Immature natural killer cell (primary cell): ENCODE measurements at regions not wholly inside any gene's neighbourhood (a gene's known extent, or its start where the extent isn't known, plus 50 kb on each side); places are given as distances from the start of the nearest gene placed in this dataset.

Experiments
- DNase-seq, 3 donors: peaks; one replicate each; pipeline ENCODE4 v3.0.0; 2022; ENCODE audit warnings: mixed read lengths in 1 of 3
- H3K27ac Mint-ChIP-seq, 6 donors: one replicate each; pipeline ENCODE4 v1.8.0; 2020; ENCODE audit warnings: mixed read lengths in 6 of 6, mild to moderate bottlenecking in 5 of 6, inconsistent platforms in 4 of 6, moderate library complexity in 3 of 6
- H3K27me3 Mint-ChIP-seq, 3 donors: one replicate each; pipeline ENCODE4 v1.8.0; 2020 to 2021; ENCODE audit warnings: low read depth in 3 of 3, mild to moderate bottlenecking in 3 of 3, mixed read lengths in 3 of 3, moderate library complexity in 3 of 3, inconsistent platforms in 1 of 3
- H3K36me3 Mint-ChIP-seq, 3 donors: one replicate each; pipeline ENCODE4 v1.8.0; 2020; ENCODE audit warnings: mixed read lengths in 3 of 3, inconsistent platforms in 2 of 3, mild to moderate bottlenecking in 2 of 3
- H3K4me1 Mint-ChIP-seq, 2 donors: one replicate each; pipeline ENCODE4 v1.8.0; 2020; ENCODE audit warnings: inconsistent platforms in 2 of 2, mild to moderate bottlenecking in 2 of 2, mixed read lengths in 2 of 2, moderate library complexity in 1 of 2
- H3K4me3 Mint-ChIP-seq, 5 donors: one replicate each; pipeline ENCODE4 v1.8.0; 2020; ENCODE audit warnings: mild to moderate bottlenecking in 5 of 5, mixed read lengths in 5 of 5, inconsistent platforms in 3 of 5, moderate library complexity in 3 of 5
- H3K9me3 Mint-ChIP-seq, 6 donors: one replicate each; pipeline ENCODE4 v1.8.0; 2020; ENCODE audit warnings: mild to moderate bottlenecking in 6 of 6, mixed read lengths in 6 of 6, inconsistent platforms in 4 of 6, moderate library complexity in 3 of 6

DNA sequence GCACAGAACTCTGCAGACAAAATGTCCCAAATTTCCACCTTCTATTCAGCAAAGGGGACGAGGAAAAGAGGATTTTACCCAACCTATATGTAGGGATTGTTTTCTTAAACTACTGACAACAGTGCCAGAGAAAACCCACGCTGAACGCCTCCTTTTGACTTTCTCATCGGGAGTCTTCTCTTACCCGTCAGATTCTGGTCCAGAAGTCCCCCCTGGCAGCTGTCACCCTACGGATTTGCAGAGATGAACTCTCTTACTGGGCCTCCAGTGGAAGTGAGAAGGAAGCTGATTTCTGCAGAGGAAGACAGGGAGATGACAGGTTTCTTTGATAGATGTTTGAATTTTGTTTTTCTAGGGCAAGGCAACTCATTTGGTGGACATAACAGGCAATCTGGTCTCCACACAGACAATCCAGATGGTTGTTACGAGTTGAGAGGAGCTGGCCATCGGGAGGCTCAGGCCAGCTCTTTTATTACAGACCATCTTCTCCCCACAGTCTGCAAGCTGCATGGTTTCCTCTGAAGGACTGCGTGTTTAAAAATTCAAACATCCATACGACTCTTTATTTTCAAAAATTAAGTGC, 804.3 kb downstream of the RNF144A start:
- H3K4me1 Mint-ChIP-seq = peaks cover 49 to 53% of the 10 kb centered on the region in 2 donors
- H3K9me3 Mint-ChIP-seq = no peaks in the 10 kb centered on the region
- H3K36me3 Mint-ChIP-seq = no peaks in the 10 kb centered on the region
- H3K4me3 Mint-ChIP-seq = peak overlapping the region in 1 of 5 donors; percentile 76
- no peak for DNase-seq
- H3K27me3 Mint-ChIP-seq = peaks cover 2 to 8% (median 5%) of the 10 kb centered on the region in 3 donors
- peak overlapping the region in 4 of 6 donors; percentile 20 to 98 (median 80) for H3K27ac Mint-ChIP-seq

DNA sequence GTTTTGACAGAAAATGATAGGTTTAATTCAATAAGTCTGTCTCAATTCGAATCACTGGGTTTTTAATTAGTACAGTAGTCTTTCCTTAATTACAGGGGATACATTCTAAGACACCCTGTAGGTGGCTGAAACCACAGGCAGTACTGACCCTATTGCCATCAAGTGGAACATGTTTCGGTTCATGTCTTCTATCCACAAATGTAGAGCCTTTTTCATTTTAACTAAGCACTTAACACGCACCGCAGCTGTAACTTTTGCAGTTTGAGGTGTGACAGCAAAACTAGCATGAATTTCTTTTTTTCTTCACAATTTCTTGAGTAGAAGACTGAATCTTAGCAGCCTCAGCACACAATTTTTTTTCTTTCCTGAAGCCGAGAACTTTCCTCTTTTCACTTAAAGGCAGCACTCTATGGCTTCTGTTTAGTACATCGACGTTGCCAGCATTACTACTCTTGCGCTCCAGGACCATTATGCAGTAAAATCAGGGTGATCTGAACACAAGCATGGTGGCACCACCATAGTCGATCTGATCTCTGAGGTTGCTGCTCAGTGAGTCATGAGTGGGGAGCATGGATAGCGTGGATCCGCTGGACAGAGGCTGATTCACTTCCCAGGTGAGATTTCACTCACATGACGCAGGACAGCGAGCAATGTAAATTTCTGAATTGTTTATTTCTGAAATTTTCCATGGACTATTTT, 805.1 kb downstream of the RNF144A start:
- H3K27ac Mint-ChIP-seq = peak overlapping the region; percentile 31 to 98 (median 78)
- H3K9me3 Mint-ChIP-seq = no peaks in the 10 kb centered on the region
- peak overlapping the region in 3 of 5 donors; percentile 36 to 76 (median 64) for H3K4me3 Mint-ChIP-seq
- DNase-seq = peak in 1 of 3 donors; percentile 44
- peaks cover 2 to 8% (median 5%) of the 10 kb centered on the region in 3 donors for H3K27me3 Mint-ChIP-seq
- no peaks in the 10 kb centered on the region for H3K36me3 Mint-ChIP-seq
- peaks cover 58 to 62% of the 10 kb centered on the region in 2 donors for H3K4me1 Mint-ChIP-seq

DNA sequence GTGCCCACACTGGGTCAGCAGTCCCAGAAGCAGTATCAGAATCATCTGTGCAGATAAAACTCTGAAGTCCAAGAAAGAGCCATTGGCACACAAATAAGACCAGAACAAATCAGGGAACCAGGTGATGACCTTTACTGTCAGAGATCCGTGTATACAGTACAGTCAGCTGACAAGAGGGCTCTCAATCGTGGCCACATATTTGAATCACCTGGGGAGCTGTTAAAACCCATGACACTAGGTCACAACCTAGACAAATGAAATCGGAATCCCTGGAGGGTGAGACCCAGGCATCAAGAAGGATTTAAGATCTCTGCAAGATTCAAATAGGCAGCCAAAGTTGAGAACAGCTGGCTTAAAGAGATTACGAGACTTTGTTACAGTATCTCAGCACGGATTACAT, 807.1 kb downstream of the RNF144A start:
- Mint-ChIP-seq H3K36me3 (peaks cover 0 to 7% (median 0%) of the 10 kb centered on the region in 3 donors), H3K4me3 (peak overlapping the region in 3 of 5 donors; percentile 15 to 90 (median 89)), H3K27ac (peak overlapping the region; percentile 83 to 98 (median 93)), H3K27me3 (peaks cover 2 to 8% (median 5%) of the 10 kb centered on the region in 3 donors), H3K9me3 (no peaks in the 10 kb centered on the region), H3K4me1 (peaks cover 78 to 81% of the 10 kb centered on the region in 2 donors)
- DNase-seq = no peak

DNA sequence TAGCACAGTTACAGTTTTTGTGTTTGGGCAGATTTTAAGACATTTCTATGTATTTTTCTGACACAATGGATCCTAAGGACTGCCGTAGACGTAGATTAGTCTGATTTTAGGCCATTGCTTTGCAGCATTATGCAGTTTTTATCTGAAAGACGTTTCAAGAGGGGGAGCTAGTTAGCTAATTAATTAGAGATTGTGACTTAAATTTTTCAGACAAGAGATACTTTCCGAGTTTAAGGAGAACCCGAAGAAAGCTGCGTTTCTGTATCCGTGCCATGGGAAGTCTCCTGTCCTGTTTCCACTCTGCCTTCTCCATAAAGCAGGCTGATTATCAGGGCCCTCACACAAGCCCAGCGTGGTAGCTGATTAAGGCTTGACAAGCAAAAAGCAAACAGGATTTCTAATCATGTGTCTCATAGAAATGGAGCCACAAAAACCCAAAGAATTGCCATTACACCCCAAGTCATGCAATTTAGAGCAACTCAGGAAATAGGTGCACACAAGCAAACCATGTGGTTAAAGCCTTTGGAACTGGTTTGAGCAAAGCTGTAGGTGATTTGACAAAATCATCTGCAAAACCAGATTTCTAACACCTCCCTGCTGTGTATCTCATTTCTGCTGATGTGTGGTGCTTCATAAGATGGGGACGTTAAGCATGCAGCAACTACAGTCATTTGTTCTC, 808.1 kb downstream of the RNF144A start:
- H3K4me3 Mint-ChIP-seq = peak overlapping the region; percentile 80 to 90 (median 86)
- peak; percentile 81 to 89 (median 86) for DNase-seq
- H3K4me1 Mint-ChIP-seq = peaks cover 87 to 88% of the 10 kb centered on the region in 2 donors
- peaks cover 2 to 8% (median 5%) of the 10 kb centered on the region in 3 donors for H3K27me3 Mint-ChIP-seq
- H3K27ac Mint-ChIP-seq = peak overlapping the region; percentile 83 to 98 (median 93)
- peaks cover 0 to 10% (median 0%) of the 10 kb centered on the region in 3 donors for H3K36me3 Mint-ChIP-seq
- H3K9me3 Mint-ChIP-seq = no peaks in the 10 kb centered on the region

DNA sequence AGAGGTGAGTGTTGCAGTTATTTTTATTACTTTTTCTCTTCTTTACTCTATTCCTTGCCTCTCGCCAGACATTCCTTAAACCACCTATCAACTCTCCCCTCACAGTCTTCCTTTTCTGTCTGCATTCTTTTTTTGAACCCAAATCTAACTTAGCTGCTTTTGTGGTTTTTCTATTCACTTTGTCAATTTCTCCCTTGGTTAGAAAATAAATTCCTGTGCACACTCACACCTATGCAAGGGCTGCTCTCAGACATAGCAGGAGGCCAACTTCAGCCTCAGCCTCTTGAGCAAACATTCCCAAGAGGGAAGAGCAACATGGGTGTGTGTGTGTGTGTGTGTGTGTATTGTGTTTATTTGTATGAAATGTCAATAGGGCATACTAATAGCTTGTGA, 808.6 kb downstream of the RNF144A start:
- H3K27ac Mint-ChIP-seq = peak overlapping the region; percentile 83 to 98 (median 93)
- H3K4me3 Mint-ChIP-seq = peak overlapping the region; percentile 80 to 90 (median 86)
- H3K36me3 Mint-ChIP-seq = peaks cover 0 to 12% (median 2%) of the 10 kb centered on the region in 3 donors
- H3K27me3 Mint-ChIP-seq = peaks cover 2 to 8% (median 5%) of the 10 kb centered on the region in 3 donors
- H3K4me1 Mint-ChIP-seq = peaks cover 92 to 93% of the 10 kb centered on the region in 2 donors
- H3K9me3 Mint-ChIP-seq = no peaks in the 10 kb centered on the region
- no peak for DNase-seq

GRCh38 chr2:7726989-7727388, 809.8 kb downstream of the RNF144A start:
- Mint-ChIP-seq H3K9me3 (no peaks in the 10 kb centered on the region), H3K27me3 (peaks cover 2 to 8% (median 5%) of the 10 kb centered on the region in 3 donors), H3K4me1 (peaks cover 96 to 98% of the 10 kb centered on the region in 2 donors), H3K4me3 (peak overlapping the region; percentile 80 to 90 (median 86)), H3K36me3 (peaks cover 7 to 15% (median 11%) of the 10 kb centered on the region in 3 donors), H3K27ac (peak overlapping the region; percentile 83 to 98 (median 93))
- DNase-seq = no peak

GRCh38 chr2:7728388-7728787, 811.2 kb downstream of the RNF144A start:
- Mint-ChIP-seq H3K4me3 (peak overlapping the region; percentile 80 to 90 (median 86)), H3K4me1 (peaks cover 84 to 94% of the 10 kb centered on the region in 2 donors), H3K27ac (peak overlapping the region; percentile 55 to 98 (median 92)), H3K36me3 (peaks cover 12 to 24% (median 16%) of the 10 kb centered on the region in 3 donors), H3K9me3 (no peaks in the 10 kb centered on the region), H3K27me3 (peaks cover 2 to 8% (median 5%) of the 10 kb centered on the region in 3 donors)
- DNase-seq = no peak

GRCh38 chr2:7730449-7730848, 813.2 kb downstream of the RNF144A start:
- Mint-ChIP-seq H3K4me1 (peaks cover 65 to 90% of the 10 kb centered on the region in 2 donors), H3K4me3 (peak overlapping the region; percentile 75 to 93 (median 89)), H3K27ac (peak overlapping the region; percentile 91 to 98 (median 94)), H3K36me3 (peaks cover 15 to 24% (median 16%) of the 10 kb centered on the region in 3 donors), H3K9me3 (no peaks in the 10 kb centered on the region), H3K27me3 (peaks cover 3 to 4% (median 3%) of the 10 kb centered on the region in 3 donors)
- DNase-seq = peak in 2 of 3 donors; percentile 18 to 47

DNA sequence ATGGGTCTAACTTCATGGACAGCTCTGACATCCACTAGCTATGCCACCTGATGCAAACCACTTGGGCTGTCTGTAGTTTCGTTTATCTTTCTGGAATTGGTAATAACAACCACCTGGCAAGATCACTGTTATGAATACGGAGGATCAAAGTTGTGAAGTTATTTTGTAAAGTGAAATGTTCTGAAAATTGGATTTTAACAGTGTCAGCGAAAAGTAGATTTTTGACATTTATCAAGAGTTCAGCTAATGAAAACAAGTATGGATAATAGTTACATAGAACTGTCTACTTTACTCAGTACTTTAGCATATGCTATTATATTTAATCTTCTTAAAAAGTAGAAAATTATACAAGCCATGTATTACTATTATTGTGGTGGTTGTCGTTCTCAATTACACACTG, 813.8 kb downstream of the RNF144A start:
- H3K27me3 Mint-ChIP-seq = peaks cover 0 to 3% (median 0%) of the 10 kb centered on the region in 3 donors
- peaks cover 61 to 87% of the 10 kb centered on the region in 2 donors for H3K4me1 Mint-ChIP-seq
- peak overlapping the region; percentile 75 to 93 (median 89) for H3K4me3 Mint-ChIP-seq
- peak overlapping the region; percentile 91 to 98 (median 94) for H3K27ac Mint-ChIP-seq
- no peaks in the 10 kb centered on the region for H3K9me3 Mint-ChIP-seq
- DNase-seq = no peak
- peaks cover 15 to 24% (median 16%) of the 10 kb centered on the region in 3 donors for H3K36me3 Mint-ChIP-seq

GRCh38 chr2:7732497-7732896, 815.3 kb downstream of the RNF144A start:
- peaks cover 0 to 3% (median 0%) of the 10 kb centered on the region in 3 donors for H3K27me3 Mint-ChIP-seq
- H3K27ac Mint-ChIP-seq = peak overlapping the region in 4 of 6 donors; percentile 25 to 98 (median 96)
- peaks cover 19 to 24% (median 20%) of the 10 kb centered on the region in 3 donors for H3K36me3 Mint-ChIP-seq
- no peak for DNase-seq
- H3K4me3 Mint-ChIP-seq = peak overlapping the region in 2 of 5 donors; percentile 8 to 90
- no peaks in the 10 kb centered on the region for H3K9me3 Mint-ChIP-seq
- H3K4me1 Mint-ChIP-seq = peaks cover 55 to 83% of the 10 kb centered on the region in 2 donors

DNA sequence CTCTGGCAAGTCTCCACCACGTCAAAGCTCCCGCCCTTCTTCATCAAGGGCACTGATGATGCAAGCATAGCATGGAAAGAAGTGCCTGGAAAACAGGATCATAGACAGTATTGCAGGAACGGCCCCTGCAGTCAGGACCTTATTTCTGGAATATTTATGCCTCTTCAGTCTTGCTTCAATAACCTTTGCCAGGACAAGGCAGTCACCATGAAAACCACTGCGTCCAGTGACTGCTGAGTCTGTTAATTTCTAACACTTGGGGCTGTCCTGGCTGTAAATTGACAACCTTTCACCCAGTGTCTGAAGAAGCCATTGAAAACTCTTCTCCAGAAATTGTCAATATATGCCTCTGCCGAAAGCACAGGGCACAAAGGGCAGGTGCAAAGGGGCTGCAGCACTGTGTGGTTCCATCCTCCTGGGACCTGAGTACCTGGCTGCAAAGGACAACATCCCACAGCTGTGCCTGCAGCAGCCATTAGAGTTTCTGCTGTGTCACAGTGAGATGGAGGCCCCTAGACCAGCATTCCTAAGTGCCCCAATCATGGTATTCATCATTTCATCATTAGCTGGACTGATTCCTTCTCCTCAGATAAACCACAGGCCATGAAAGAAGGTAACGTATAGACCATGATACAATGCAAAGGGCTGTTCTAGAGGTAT, 819.6 kb downstream of the RNF144A start:
- peak overlapping the region in 4 of 6 donors; percentile 2 to 89 (median 70) for H3K27ac Mint-ChIP-seq

DNA sequence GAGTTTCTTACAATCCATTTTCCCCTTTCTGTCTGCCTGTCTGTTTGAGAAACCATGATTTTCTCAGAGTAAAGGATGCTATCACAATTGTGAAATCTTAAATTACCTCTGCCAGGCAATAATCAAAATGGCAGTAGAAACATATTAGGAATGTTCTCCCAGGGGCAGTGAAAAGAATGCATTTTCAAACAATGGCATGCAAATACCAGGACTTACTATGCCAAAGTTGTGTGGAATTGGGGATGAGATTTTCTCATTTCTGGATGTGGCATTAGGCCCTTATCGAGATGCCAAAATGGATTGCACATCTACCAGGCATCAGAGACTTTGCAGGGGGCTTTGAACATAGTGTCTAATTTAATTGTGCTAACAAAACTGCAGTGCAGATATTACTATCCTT, 821.4 kb downstream of the RNF144A start:
- Mint-ChIP-seq H3K36me3 (peaks cover 0 to 7% (median 5%) of the 10 kb centered on the region in 3 donors), H3K27me3 (peaks cover 0 to 5% (median 0%) of the 10 kb centered on the region in 3 donors), H3K4me3 (no peak overlapping the region), H3K4me1 (peaks cover 26 to 63% of the 10 kb centered on the region in 2 donors), H3K9me3 (no peaks in the 10 kb centered on the region), H3K27ac (peak overlapping the region in 4 of 6 donors; percentile 7 to 69 (median 41))
- DNase-seq = no peak

More for the DNA sequence above, 819.6 kb downstream of the RNF144A start:
- no peak for DNase-seq
- peaks cover 0 to 5% (median 0%) of the 10 kb centered on the region in 3 donors for H3K27me3 Mint-ChIP-seq
- H3K9me3 Mint-ChIP-seq = no peaks in the 10 kb centered on the region
- H3K4me3 Mint-ChIP-seq = peak overlapping the region in 1 of 5 donors; percentile 0
- H3K4me1 Mint-ChIP-seq = peaks cover 21 to 61% of the 10 kb centered on the region in 2 donors
- H3K36me3 Mint-ChIP-seq = peaks cover 10 to 14% (median 11%) of the 10 kb centered on the region in 3 donors

DNA sequence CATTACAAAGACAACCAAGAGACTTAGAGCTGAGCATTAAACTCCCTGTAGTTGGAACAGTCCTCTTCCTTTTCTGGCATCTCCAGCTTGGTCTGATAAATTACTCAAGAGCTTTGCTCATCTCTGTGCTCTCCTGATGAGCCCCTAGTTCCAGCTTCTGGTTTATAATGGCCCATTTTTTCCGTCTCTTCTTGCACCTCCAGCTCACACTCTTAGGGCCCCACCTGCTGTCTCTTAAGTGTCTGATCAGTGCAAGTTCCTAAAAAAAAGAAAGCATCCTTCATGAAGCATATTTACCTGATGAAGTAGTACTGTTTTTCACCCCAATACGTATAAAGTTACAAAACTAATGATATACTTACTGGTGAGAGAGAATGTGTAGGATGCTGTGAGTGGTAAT, 822.9 kb downstream of the RNF144A start:
- H3K4me3 Mint-ChIP-seq = no peak overlapping the region
- peak overlapping the region in 4 of 6 donors; percentile 4 to 94 (median 62) for H3K27ac Mint-ChIP-seq
- H3K4me1 Mint-ChIP-seq = peaks cover 41 to 66% of the 10 kb centered on the region in 2 donors
- H3K27me3 Mint-ChIP-seq = peaks cover 5 to 8% (median 6%) of the 10 kb centered on the region in 3 donors
- peaks cover 0 to 2% (median 0%) of the 10 kb centered on the region in 6 donors for H3K9me3 Mint-ChIP-seq
- peak in 2 of 3 donors; percentile 17 to 25 for DNase-seq
- H3K36me3 Mint-ChIP-seq = peaks cover 0 to 5% (median 4%) of the 10 kb centered on the region in 3 donors
